ENCODE measurements at regions not wholly inside any gene's neighbourhood (a gene's known extent, or its start where the extent isn't known, plus 50 kb on each side); places are given as distances from the start of the nearest gene placed in this dataset.

GRCh38 chr6:139881236-139881635 lies 506.8 kb upstream of the CITED2 start:
- TF ChIP-seq, protein P1, sequence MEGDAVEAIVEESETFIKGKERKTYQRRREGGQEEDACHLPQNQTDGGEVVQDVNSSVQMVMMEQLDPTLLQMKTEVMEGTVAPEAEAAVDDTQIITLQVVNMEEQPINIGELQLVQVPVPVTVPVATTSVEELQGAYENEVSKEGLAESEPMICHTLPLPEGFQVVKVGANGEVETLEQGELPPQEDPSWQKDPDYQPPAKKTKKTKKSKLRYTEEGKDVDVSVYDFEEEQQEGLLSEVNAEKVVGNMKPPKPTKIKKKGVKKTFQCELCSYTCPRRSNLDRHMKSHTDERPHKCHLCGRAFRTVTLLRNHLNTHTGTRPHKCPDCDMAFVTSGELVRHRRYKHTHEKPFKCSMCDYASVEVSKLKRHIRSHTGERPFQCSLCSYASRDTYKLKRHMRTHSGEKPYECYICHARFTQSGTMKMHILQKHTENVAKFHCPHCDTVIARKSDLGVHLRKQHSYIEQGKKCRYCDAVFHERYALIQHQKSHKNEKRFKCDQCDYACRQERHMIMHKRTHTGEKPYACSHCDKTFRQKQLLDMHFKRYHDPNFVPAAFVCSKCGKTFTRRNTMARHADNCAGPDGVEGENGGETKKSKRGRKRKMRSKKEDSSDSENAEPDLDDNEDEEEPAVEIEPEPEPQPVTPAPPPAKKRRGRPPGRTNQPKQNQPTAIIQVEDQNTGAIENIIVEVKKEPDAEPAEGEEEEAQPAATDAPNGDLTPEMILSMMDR (IDR thresholded peaks at IDR 0.05), result no peak
- no peak for TF ChIP-seq POLR2A (IDR thresholded peaks at IDR 0.05)

All from heart left ventricle (tissue), 13 donors.